Muscle layer of colon (tissue), 2 donors: ENCODE measurements at regions not wholly inside any gene's neighbourhood (a gene's known extent, or its start where the extent isn't known, plus 50 kb on each side); places are given as distances from the start of the nearest gene placed in this dataset.

Source experiments
- H3K27ac ChIP-seq: one replicate; pipeline ENCODE4 v1.7.0; 2013; ENCODE audit warnings: low read depth, mild to moderate bottlenecking, low read length, moderate library complexity
- H3K27me3 ChIP-seq, 2 donors: one replicate each; pipeline ENCODE4 v1.7.0; 2013; ENCODE audit warnings: low read length in 2 of 2, mild to moderate bottlenecking in 2 of 2; ENCODE audit not compliant: insufficient read depth in 2 of 2, control insufficient read depth in 1 of 2
- H3K36me3 ChIP-seq: one replicate; pipeline ENCODE4 v1.7.0; 2013; ENCODE audit warnings: mild to moderate bottlenecking, low read length; ENCODE audit not compliant: insufficient read depth
- H3K4me1 ChIP-seq: one replicate; pipeline ENCODE4 v1.7.0; 2013; ENCODE audit warnings: mild to moderate bottlenecking, low read length; ENCODE audit not compliant: insufficient read depth
- H3K4me3 ChIP-seq, 2 donors: one replicate each; pipeline ENCODE4 v1.7.0; 2013; ENCODE audit warnings: low read length in 2 of 2, low read depth in 1 of 2, mild to moderate bottlenecking in 1 of 2, moderate library complexity in 1 of 2
- H3K9ac ChIP-seq: one replicate; pipeline ENCODE4 v1.7.0; 2013; ENCODE audit warnings: low read length
- H3K9me3 ChIP-seq: one replicate; pipeline ENCODE4 v1.7.0; 2013; ENCODE audit warnings: mild to moderate bottlenecking, low read length
- donor health status: abdominal sarcoma.
- donor health status: Adenocarcinoma of cecum.

GRCh38 chr5:100188778-100189177, 346.4 kb upstream of the FAM174A start:
- H3K4me3 ChIP-seq = no peak overlapping the region
- H3K27ac ChIP-seq = no peak overlapping the region
- no peaks in the 10 kb centered on the region for H3K27me3 ChIP-seq
- no peaks in the 10 kb centered on the region for H3K4me1 ChIP-seq
- H3K36me3 ChIP-seq = no peaks in the 10 kb centered on the region
- no peak overlapping the region for H3K9ac ChIP-seq
- no peaks in the 10 kb centered on the region for H3K9me3 ChIP-seq

GRCh38 chr5:100188339-100188738, 346.8 kb upstream of the FAM174A start:
- no peak overlapping the region for H3K9ac ChIP-seq
- no peaks in the 10 kb centered on the region for H3K9me3 ChIP-seq
- H3K27ac ChIP-seq = no peak overlapping the region
- no peaks in the 10 kb centered on the region for H3K4me1 ChIP-seq
- no peak overlapping the region for H3K4me3 ChIP-seq
- H3K36me3 ChIP-seq = no peaks in the 10 kb centered on the region
- H3K27me3 ChIP-seq = no peaks in the 10 kb centered on the region

GRCh38 chr5:100186181-100186580, 349.0 kb upstream of the FAM174A start:
- no peaks in the 10 kb centered on the region for H3K27me3 ChIP-seq
- H3K9ac ChIP-seq = no peak overlapping the region
- no peak overlapping the region for H3K4me3 ChIP-seq
- no peaks in the 10 kb centered on the region for H3K4me1 ChIP-seq
- no peak overlapping the region for H3K27ac ChIP-seq
- no peaks in the 10 kb centered on the region for H3K36me3 ChIP-seq
- H3K9me3 ChIP-seq = no peaks in the 10 kb centered on the region

GRCh38 chr5:100182402-100182801, 352.8 kb upstream of the FAM174A start:
- Histone ChIP-seq H3K27ac (no peak overlapping the region), H3K27me3 (no peaks in the 10 kb centered on the region), H3K9ac (no peak overlapping the region), H3K36me3 (no peaks in the 10 kb centered on the region), H3K4me1 (no peaks in the 10 kb centered on the region), H3K9me3 (no peaks in the 10 kb centered on the region), H3K4me3 (no peak overlapping the region)

GRCh38 chr5:100175346-100175745, 359.8 kb upstream of the FAM174A start:
- Histone ChIP-seq H3K36me3 (no peaks in the 10 kb centered on the region), H3K9me3 (no peaks in the 10 kb centered on the region), H3K9ac (no peak overlapping the region), H3K4me1 (no peaks in the 10 kb centered on the region), H3K4me3 (no peak overlapping the region), H3K27me3 (no peaks in the 10 kb centered on the region), H3K27ac (no peak overlapping the region)

- H3K4me3 ChIP-seq = no peak overlapping the region
- no peaks in the 10 kb centered on the region for H3K27me3 ChIP-seq
- no peak overlapping the region for H3K27ac ChIP-seq
- no peaks in the 10 kb centered on the region for H3K36me3 ChIP-seq
- H3K4me1 ChIP-seq = no peaks in the 10 kb centered on the region
- H3K9me3 ChIP-seq = no peaks in the 10 kb centered on the region
- H3K9ac ChIP-seq = no peak overlapping the region
Observed at GRCh38 chr5:100165309-100165708, 369.9 kb upstream of the FAM174A start.

GRCh38 chr5:100161868-100162267, 373.3 kb upstream of the FAM174A start:
- Histone ChIP-seq H3K27me3 (no peaks in the 10 kb centered on the region), H3K36me3 (no peaks in the 10 kb centered on the region), H3K27ac (no peak overlapping the region), H3K9ac (no peak overlapping the region), H3K4me1 (no peaks in the 10 kb centered on the region), H3K4me3 (no peak overlapping the region), H3K9me3 (no peaks in the 10 kb centered on the region)

- H3K36me3 ChIP-seq = no peaks in the 10 kb centered on the region
- no peak overlapping the region for H3K27ac ChIP-seq
- no peak overlapping the region for H3K9ac ChIP-seq
- H3K9me3 ChIP-seq = no peaks in the 10 kb centered on the region
- H3K4me3 ChIP-seq = no peak overlapping the region
- H3K27me3 ChIP-seq = no peaks in the 10 kb centered on the region
- H3K4me1 ChIP-seq = no peaks in the 10 kb centered on the region
Observed at GRCh38 chr5:100157066-100157465, 378.1 kb upstream of the FAM174A start.

- Histone ChIP-seq H3K9ac (no peak overlapping the region), H3K27me3 (no peaks in the 10 kb centered on the region), H3K27ac (no peak overlapping the region), H3K4me3 (no peak overlapping the region), H3K4me1 (no peaks in the 10 kb centered on the region), H3K9me3 (no peaks in the 10 kb centered on the region), H3K36me3 (no peaks in the 10 kb centered on the region)
Observed at GRCh38 chr5:100148239-100148638, 386.9 kb upstream of the FAM174A start.

GRCh38 chr5:100142607-100143006, 392.6 kb upstream of the FAM174A start:
- Histone ChIP-seq H3K9ac (no peak overlapping the region), H3K27ac (no peak overlapping the region), H3K4me3 (no peak overlapping the region), H3K27me3 (no peaks in the 10 kb centered on the region), H3K36me3 (no peaks in the 10 kb centered on the region), H3K4me1 (no peaks in the 10 kb centered on the region), H3K9me3 (no peaks in the 10 kb centered on the region)

GRCh38 chr5:100131161-100131560, 404.0 kb upstream of the FAM174A start:
- H3K27me3 ChIP-seq = no peaks in the 10 kb centered on the region
- H3K9ac ChIP-seq = no peak overlapping the region
- no peak overlapping the region for H3K4me3 ChIP-seq

GRCh38 chr5:100130307-100130706, 404.9 kb upstream of the FAM174A start:
- Histone ChIP-seq H3K4me1 (no peaks in the 10 kb centered on the region), H3K27ac (no peak overlapping the region), H3K9ac (no peak overlapping the region), H3K36me3 (no peaks in the 10 kb centered on the region), H3K27me3 (no peaks in the 10 kb centered on the region), H3K4me3 (no peak overlapping the region), H3K9me3 (no peaks in the 10 kb centered on the region)

More at GRCh38 chr5:100131161-100131560, 404.0 kb upstream of the FAM174A start:
- Histone ChIP-seq H3K4me1 (no peaks in the 10 kb centered on the region), H3K27ac (no peak overlapping the region), H3K9me3 (no peaks in the 10 kb centered on the region), H3K36me3 (no peaks in the 10 kb centered on the region)
